ENCODE measurements at regions not wholly inside any gene's neighbourhood (a gene's known extent, or its start where the extent isn't known, plus 50 kb on each side); places are given as distances from the start of the nearest gene placed in this dataset.

DNA sequence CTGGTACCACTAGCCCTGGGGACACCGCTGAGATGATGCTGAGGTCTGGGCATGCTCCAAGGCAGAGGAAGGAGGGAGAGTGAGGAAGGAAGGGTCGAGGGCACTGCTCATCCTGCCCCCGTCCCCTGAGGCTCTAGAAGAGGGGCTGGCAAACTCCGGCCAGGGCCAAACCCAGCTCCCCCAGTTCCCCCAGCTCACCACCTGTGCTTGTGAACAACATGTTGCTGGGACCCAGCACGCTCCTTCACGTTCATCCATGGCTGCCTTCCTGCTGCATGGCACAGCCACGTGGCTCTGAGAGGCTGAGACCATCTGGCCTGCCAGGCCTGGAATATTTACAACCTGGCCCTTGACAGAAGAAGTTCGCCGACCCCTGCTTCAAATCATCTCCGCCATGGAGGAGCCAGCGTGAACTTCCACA is 81.2 kb downstream of the RBFOX3 start:
- TF ChIP-seq, protein P1, sequence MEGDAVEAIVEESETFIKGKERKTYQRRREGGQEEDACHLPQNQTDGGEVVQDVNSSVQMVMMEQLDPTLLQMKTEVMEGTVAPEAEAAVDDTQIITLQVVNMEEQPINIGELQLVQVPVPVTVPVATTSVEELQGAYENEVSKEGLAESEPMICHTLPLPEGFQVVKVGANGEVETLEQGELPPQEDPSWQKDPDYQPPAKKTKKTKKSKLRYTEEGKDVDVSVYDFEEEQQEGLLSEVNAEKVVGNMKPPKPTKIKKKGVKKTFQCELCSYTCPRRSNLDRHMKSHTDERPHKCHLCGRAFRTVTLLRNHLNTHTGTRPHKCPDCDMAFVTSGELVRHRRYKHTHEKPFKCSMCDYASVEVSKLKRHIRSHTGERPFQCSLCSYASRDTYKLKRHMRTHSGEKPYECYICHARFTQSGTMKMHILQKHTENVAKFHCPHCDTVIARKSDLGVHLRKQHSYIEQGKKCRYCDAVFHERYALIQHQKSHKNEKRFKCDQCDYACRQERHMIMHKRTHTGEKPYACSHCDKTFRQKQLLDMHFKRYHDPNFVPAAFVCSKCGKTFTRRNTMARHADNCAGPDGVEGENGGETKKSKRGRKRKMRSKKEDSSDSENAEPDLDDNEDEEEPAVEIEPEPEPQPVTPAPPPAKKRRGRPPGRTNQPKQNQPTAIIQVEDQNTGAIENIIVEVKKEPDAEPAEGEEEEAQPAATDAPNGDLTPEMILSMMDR (IDR thresholded peaks at IDR 0.05) = no peak
- TF ChIP-seq POLR2A (IDR thresholded peaks at IDR 0.05) = no peak
